OCI-LY7 (cell line): ENCODE measurements at regions not wholly inside any gene's neighbourhood (a gene's known extent, or its start where the extent isn't known, plus 50 kb on each side); places are given as distances from the start of the nearest gene placed in this dataset.

Experiments used
- CTCF ChIP-seq: fragments of 200-600 bp; sonication (generic); conservative IDR thresholded peaks from 2 replicates; pipeline ENCODE4 v1.5.1; 2014; ENCODE audit warnings: mild to moderate bottlenecking, antibody characterized with exemption, low read length, moderate library complexity, mixed read lengths
- EZH2phosphoT487 ChIP-seq: fragments of 200-600 bp; sonication (generic); IDR thresholded peaks from 2 replicates; pipeline ENCODE4 v1.6.1; 2018; ENCODE audit warnings: low read depth, borderline replicate concordance, mild to moderate bottlenecking, mixed run types, antibody characterized with exemption, low read length, moderate library complexity, mixed read lengths

- TF ChIP-seq CTCF: no peak
- no peak for TF ChIP-seq EZH2phosphoT487
These were observed 274.7 kb downstream of the SLC6A15 start for GRCh38 chr12:84637926-84638325.
